Body of pancreas (tissue), 4 donors: ENCODE measurements at regions not wholly inside any gene's neighbourhood (a gene's known extent, or its start where the extent isn't known, plus 50 kb on each side); places are given as distances from the start of the nearest gene placed in this dataset.
"Not testable (repeated sequence)": the region's sequence is repeated elsewhere in the genome, so short reads cannot be mapped to it uniquely, and the experiment has no call there.

ENCODE experiments used
- ATAC-seq: fragments of 150-250 bp; one replicate; pipeline ENCODE4 v1.9.1; 2016
- DNase-seq, 4 donors: peaks; one replicate each; pipeline ENCODE4 v3.0.0-alpha.2; 2019
- H3K27ac ChIP-seq, 4 donors: fragments of 200-600 bp; sonication (generic); 1 replicate in 3 of 4; 2 replicates in 1 of 4; pipeline versions ENCODE4 v1.5.1 to v1.6.1; 2016 to 2019; ENCODE audit warnings: mild to moderate bottlenecking in 1 of 4, mixed read lengths in 1 of 4, moderate library complexity in 1 of 4
- H3K27me3 ChIP-seq, 2 donors: fragments of 200-600 bp; sonication (generic); one replicate each; pipeline ENCODE4 v1.6.0; 2016; ENCODE audit warnings: mild to moderate bottlenecking in 1 of 2
- H3K36me3 ChIP-seq, 2 donors: fragments of 200-600 bp; sonication (generic); replicated peaks in 1 of 2; 2 replicates each; pipeline ENCODE4 v1.5.1; 2016; ENCODE audit warnings: low read depth in 2 of 2; ENCODE audit not compliant: insufficient read depth in 1 of 2
- H3K4me1 ChIP-seq: fragments of 200-600 bp; sonication (generic); one replicate; pipeline ENCODE4 v1.6.0; 2016
- H3K4me3 ChIP-seq, 2 donors: fragments of 200-600 bp; sonication (generic); 1 replicate in 1 of 2; 2 replicates in 1 of 2; pipeline ENCODE4 v1.5.1; 2016 to 2019
- H3K9me3 ChIP-seq, 3 donors: fragments of 200-600 bp; sonication (generic); 1 replicate in 2 of 3; 2 replicates in 1 of 3; pipeline ENCODE4 v1.5.1; 2016
- POLR2A ChIP-seq, 3 donors: fragments of 450-650 bp; IDR thresholded peaks; one replicate each; pipeline ENCODE4 v1.6.1; 2016; ENCODE audit warnings: antibody characterized with exemption in 3 of 3, mild to moderate bottlenecking in 2 of 3
- WGBS, 2 donors: methylation state at CpG; one replicate each; pipeline ENCODE4 v1.1.5; 2017; 5-methylcytosine and 5-hydroxymethylcytosine counted together
- intact Hi-C: fragments of 100-400 bp; cut with DNase I; formaldehyde crosslinking; loops from one replicate; pipeline ENCODE4 v1.15.1; 2023
- TF ChIP-seq, protein P1 (sequence below), 7 experiments: fragments of 450-650 bp in 4 of 7; fragments of 200-600 bp in 3 of 7; sonication (generic) in 3 of 7; IDR thresholded peaks; one replicate each; pipeline ENCODE4 v1.5.1; 2016 to 2019; ENCODE audit warnings: antibody characterized with exemption in 7 of 7

- Histone ChIP-seq H3K4me3 (no peak overlapping the region), H3K27me3 (no peaks in the 10 kb centered on the region), H3K4me1 (no peaks in the 10 kb centered on the region), H3K9me3 (no peaks in the 10 kb centered on the region), H3K36me3 (no peaks in the 10 kb centered on the region), H3K27ac (no peak overlapping the region)
- 72 to 86% methylated on average over 2 of the region's 2 CpGs for WGBS, 2 donors
- intact Hi-C loops, result no loop called here
- peak in 1 of 4 donors; percentile 7 for DNase-seq
- TF ChIP-seq, protein P1, sequence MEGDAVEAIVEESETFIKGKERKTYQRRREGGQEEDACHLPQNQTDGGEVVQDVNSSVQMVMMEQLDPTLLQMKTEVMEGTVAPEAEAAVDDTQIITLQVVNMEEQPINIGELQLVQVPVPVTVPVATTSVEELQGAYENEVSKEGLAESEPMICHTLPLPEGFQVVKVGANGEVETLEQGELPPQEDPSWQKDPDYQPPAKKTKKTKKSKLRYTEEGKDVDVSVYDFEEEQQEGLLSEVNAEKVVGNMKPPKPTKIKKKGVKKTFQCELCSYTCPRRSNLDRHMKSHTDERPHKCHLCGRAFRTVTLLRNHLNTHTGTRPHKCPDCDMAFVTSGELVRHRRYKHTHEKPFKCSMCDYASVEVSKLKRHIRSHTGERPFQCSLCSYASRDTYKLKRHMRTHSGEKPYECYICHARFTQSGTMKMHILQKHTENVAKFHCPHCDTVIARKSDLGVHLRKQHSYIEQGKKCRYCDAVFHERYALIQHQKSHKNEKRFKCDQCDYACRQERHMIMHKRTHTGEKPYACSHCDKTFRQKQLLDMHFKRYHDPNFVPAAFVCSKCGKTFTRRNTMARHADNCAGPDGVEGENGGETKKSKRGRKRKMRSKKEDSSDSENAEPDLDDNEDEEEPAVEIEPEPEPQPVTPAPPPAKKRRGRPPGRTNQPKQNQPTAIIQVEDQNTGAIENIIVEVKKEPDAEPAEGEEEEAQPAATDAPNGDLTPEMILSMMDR (IDR thresholded peaks at IDR 0.05), result no peak
- TF ChIP-seq POLR2A (IDR thresholded peaks at IDR 0.05), result no peak
- ATAC-seq, result no peak
Observed at GRCh38 chr4:101418055-101418454, 70.7 kb upstream of the PPP3CA start.

GRCh38 chr4:101417046-101417445 is 69.7 kb upstream of the PPP3CA start:
- intact Hi-C loops, result no loop called here
- 84 to 100% methylated on average over 1 to 6 of the region's 6 CpGs for WGBS, 2 donors
- Histone ChIP-seq H3K36me3 (no peaks in the 10 kb centered on the region), H3K4me1 (no peaks in the 10 kb centered on the region), H3K27me3 (no peaks in the 10 kb centered on the region), H3K4me3 (no peak overlapping the region), H3K9me3 (no peaks in the 10 kb centered on the region), H3K27ac (no peak overlapping the region)
- TF ChIP-seq, protein P1 (IDR thresholded peaks at IDR 0.05), result no peak
- DNase-seq (no peak), ATAC-seq (no peak)

DNA sequence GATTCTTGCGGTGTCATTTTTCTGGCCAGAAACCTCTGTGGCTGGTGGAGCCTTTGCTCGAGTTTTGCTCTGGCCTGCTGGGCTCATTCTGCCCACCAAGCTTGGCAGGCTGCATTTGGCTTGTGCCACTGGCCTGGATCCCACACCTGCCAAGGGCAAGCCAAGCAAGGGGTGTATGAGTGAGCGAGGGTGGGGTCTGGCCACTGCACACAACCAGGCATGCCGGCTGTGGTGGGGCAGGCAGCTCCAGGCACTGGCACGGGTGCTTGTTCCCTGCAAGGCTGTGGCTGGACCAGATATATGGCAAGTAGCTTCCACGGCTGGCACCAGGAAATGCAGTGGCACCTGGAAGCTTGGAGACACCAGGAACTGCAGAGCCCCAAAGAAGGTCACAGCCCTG is 68.6 kb upstream of the PPP3CA start:
- H3K9me3 ChIP-seq, result no peaks in the 10 kb centered on the region
- TF ChIP-seq POLR2A (IDR thresholded peaks at IDR 0.05), result no peak
- TF ChIP-seq, protein P1 (IDR thresholded peaks at IDR 0.05), result no peak
- no peaks in the 10 kb centered on the region for H3K36me3 ChIP-seq
- intact Hi-C loops, result no loop called here
- H3K4me1 ChIP-seq, result no peaks in the 10 kb centered on the region
- DNase-seq (no peak), ATAC-seq (no peak)
- WGBS, 2 donors, result 85% methylated on average over 4 to 6 of the region's 6 CpGs
- H3K27me3 ChIP-seq, result no peaks in the 10 kb centered on the region
- H3K4me3 ChIP-seq, result no peak overlapping the region
- H3K27ac ChIP-seq, result no peak overlapping the region

- WGBS, 2 donors, result 95 to 96% methylated on average over 1 of the region's 1 CpG
- no peaks in the 10 kb centered on the region for H3K4me1 ChIP-seq
- no peaks in the 10 kb centered on the region for H3K9me3 ChIP-seq
- TF ChIP-seq, protein P1 (IDR thresholded peaks at IDR 0.05), result no peak
- TF ChIP-seq POLR2A (IDR thresholded peaks at IDR 0.05), result no peak
- ATAC-seq (no peak), DNase-seq (no peak)
- no peak overlapping the region for H3K4me3 ChIP-seq
- H3K27me3 ChIP-seq, result no peaks in the 10 kb centered on the region
- intact Hi-C loops, result no loop called here
- H3K27ac ChIP-seq, result no peak overlapping the region
- H3K36me3 ChIP-seq, result no peaks in the 10 kb centered on the region
Observed at GRCh38 chr4:101414496-101414895, 67.2 kb upstream of the PPP3CA start.

GRCh38 chr4:101411926-101412325 is 64.6 kb upstream of the PPP3CA start:
- H3K27me3 ChIP-seq, result no peaks in the 10 kb centered on the region
- intact Hi-C loops, result no loop called here
- ATAC-seq (no peak), DNase-seq (no peak)
- H3K4me3 ChIP-seq, result no peak overlapping the region
- H3K27ac ChIP-seq, result no peak overlapping the region
- H3K4me1 ChIP-seq, result no peaks in the 10 kb centered on the region
- 62 to 82% methylated on average over 2 of the region's 2 CpGs for WGBS, 2 donors
- TF ChIP-seq POLR2A (IDR thresholded peaks at IDR 0.05), result no peak
- TF ChIP-seq, protein P1 (IDR thresholded peaks at IDR 0.05), result no peak
- H3K9me3 ChIP-seq, result no peaks in the 10 kb centered on the region
- H3K36me3 ChIP-seq, result no peaks in the 10 kb centered on the region

GRCh38 chr4:101411281-101411910 is 64.1 kb upstream of the PPP3CA start:
- ATAC-seq, H3K9me3 ChIP-seq, DNase-seq, H3K4me3 ChIP-seq, H3K36me3 ChIP-seq, H3K4me1 ChIP-seq, H3K27ac ChIP-seq, H3K27me3 ChIP-seq, intact Hi-C loops: not testable (repeated sequence)
- WGBS, 2 donors, result 90 to 92% methylated on average over 24 of the region's 24 CpGs
